Heart left ventricle (tissue), 16 donors: ENCODE measurements at regions not wholly inside any gene's neighbourhood (a gene's known extent, or its start where the extent isn't known, plus 50 kb on each side); places are given as distances from the start of the nearest gene placed in this dataset.

Experiments used
- ATAC-seq, 4 donors: fragments of 200-7000 bp; cut with Tn5 transposase; one replicate each; pipeline ENCODE4 v1.9.1; 2020 to 2022; ENCODE audit warnings: moderate library complexity in 4 of 4, mild to moderate bottlenecking in 3 of 4, moderate number of reproducible peaks in 1 of 4
- DNase-seq, 5 donors: peaks; one replicate each; pipeline ENCODE4 v3.0.0-alpha.2; 2020
- H3K27ac ChIP-seq, 12 donors: fragments of 200-600 bp; sonication (generic) in 4 of 12; one replicate each; pipeline versions ENCODE4 v1.5.0 to v1.8.0; 2016 to 2022; ENCODE audit warnings: mild to moderate bottlenecking in 2 of 12
- H3K27me3 ChIP-seq, 9 donors: fragments of 200-600 bp; sonication (generic) in 2 of 9; one replicate each; pipeline versions ENCODE4 v1.5.1 to v1.8.0; 2016 to 2022; ENCODE audit warnings: mild to moderate bottlenecking in 3 of 9
- H3K36me3 ChIP-seq, 9 donors: fragments of 200-600 bp; sonication (generic) in 2 of 9; one replicate each; pipeline versions ENCODE4 v1.5.0 to v1.8.0; 2018 to 2022; ENCODE audit warnings: mild to moderate bottlenecking in 2 of 9
- H3K4me1 ChIP-seq, 12 donors: fragments of 200-600 bp; sonication (generic) in 4 of 12; one replicate each; pipeline versions ENCODE4 v1.5.0 to v1.8.0; 2016 to 2022; ENCODE audit warnings: mild to moderate bottlenecking in 3 of 12
- H3K4me3 ChIP-seq, 12 donors: fragments of 200-600 bp; sonication (generic) in 4 of 12; one replicate each; pipeline versions ENCODE4 v1.5.0 to v1.8.0; 2017 to 2022; ENCODE audit warnings: mild to moderate bottlenecking in 9 of 12, moderate library complexity in 4 of 12
- H3K9me3 ChIP-seq, 12 donors: fragments of 200-600 bp; sonication (generic) in 4 of 12; one replicate each; pipeline versions ENCODE4 v1.5.0 to v1.8.0; 2016 to 2022; ENCODE audit warnings: mild to moderate bottlenecking in 1 of 12
- CTCF ChIP-seq, 12 donors: fragments of 200-600 bp; sonication (generic) in 4 of 12; IDR thresholded peaks; one replicate each; pipeline versions ENCODE4 v1.5.0 to v1.8.0; 2018 to 2022; ENCODE audit warnings: antibody characterized with exemption in 12 of 12, mild to moderate bottlenecking in 5 of 12
- POLR2A ChIP-seq, 2 donors: fragments of 450-650 bp; IDR thresholded peaks; one replicate each; pipeline ENCODE4 v1.6.1; 2017; ENCODE audit warnings: antibody characterized with exemption in 2 of 2, mild to moderate bottlenecking in 2 of 2, moderate library complexity in 2 of 2
- WGBS, 4 donors: extraction: QIAGEN DNeasy Blood & Tissue Kit in 2 of 4; methylation state at CpG; one replicate each; pipeline versions ENCODE4 v1.1.5 to v1.1.7; 2013 to 2018; 5-methylcytosine and 5-hydroxymethylcytosine counted together
- intact Hi-C, 10 donors: fragments of 100-400 bp; cut with DNase I; formaldehyde crosslinking; loops; one replicate each; pipeline versions ENCODE4 v1.11.1 to v1.14.2; 2022
- donor health status: ischemic (EF 13 %, LVEDD 7.1; RV severe dilation, severe dysfunction).
- donor health status: healthy with polysubstance abuse.
- donor health status: DM: no; HTN: yes; CAD: no.
- donor health status: DM: no; HTN: no; CAD: no.
- donor health status: ischemic (EF 25% LVEDD 6.9; RV normal size, moderate dysfunction).
- donor health status: ischemic (EF 25% LVEDD 5.7; RV mildly dilated, moderate dysfunction).
- donor health status: healthy.
- donor health status: DM: yes; HTN: yes; CAD: no.
- donor health status: ischemic (EF 35%, LVEDD 5.7; RV mildly dilated, moderate dysfunction).
- donor health status: nonischemic (EF 11% LVEDD 7.7; RV severe dilation, severe dysfunction).
- donor health status: DM: yes; HTN: yes; CAD: no.
- donor health status: PGD.
- donor health status: ischemic (EF 29% LVEDD 5.4; RV normal size, mild dysfunction).
- donor health status: nonischemic (EF 23%, LVEDD 6.1; RV moderate dilation, normal function).

DNA sequence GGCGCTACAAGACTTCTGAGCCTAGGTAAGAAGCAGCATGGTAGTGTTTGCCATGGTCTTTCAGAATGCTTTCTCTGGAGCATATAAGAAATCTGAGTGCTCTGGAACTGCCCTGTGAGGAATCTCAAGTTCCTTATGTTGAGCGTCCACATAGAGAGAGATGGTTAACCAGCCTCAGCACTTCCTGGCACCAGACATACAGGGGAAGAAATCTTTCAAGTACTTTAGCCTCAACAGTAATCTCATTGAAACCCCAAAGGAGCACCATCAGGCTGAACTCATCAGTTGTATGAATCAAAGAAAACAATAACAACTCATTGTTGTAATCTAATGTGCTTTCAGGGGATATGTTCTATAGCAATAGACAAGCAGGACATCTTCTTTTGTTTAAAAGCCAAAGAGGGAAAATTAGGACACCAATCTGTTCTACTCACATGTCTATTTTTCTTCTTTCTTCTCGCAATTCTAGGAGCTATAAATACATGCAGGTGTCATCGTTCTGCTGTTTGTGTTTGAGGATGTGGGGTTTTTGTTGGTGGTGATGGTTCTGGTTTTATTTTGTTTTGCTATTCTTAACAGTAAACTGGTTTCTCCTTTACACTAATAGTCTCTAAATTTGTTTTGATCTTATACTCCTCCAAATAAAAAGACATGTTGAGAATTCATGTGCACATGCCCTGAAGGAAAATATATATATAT, 1145.0 kb upstream of the LRRN3 start:
- TF ChIP-seq CTCF (IDR thresholded peaks at IDR 0.05): no peak
- no peak for TF ChIP-seq POLR2A (IDR thresholded peaks at IDR 0.05)
- intact Hi-C loops: no loop called here
- no peaks in the 10 kb centered on the region for H3K4me1 ChIP-seq
- no peaks in the 10 kb centered on the region for H3K27me3 ChIP-seq
- DNase-seq (no peak), ATAC-seq (no peak)
- 81 to 88% (median 86%) methylated on average over 4 of the region's 4 CpGs for WGBS, 4 donors
- H3K36me3 ChIP-seq: no peaks in the 10 kb centered on the region
- H3K9me3 ChIP-seq: peaks cover 0 to 3% (median 0%) of the 10 kb centered on the region in 12 donors
- no peak overlapping the region for H3K4me3 ChIP-seq
- H3K27ac ChIP-seq: no peak overlapping the region

- Histone ChIP-seq H3K4me1 (no peaks in the 10 kb centered on the region), H3K4me3 (no peak overlapping the region), H3K36me3 (no peaks in the 10 kb centered on the region), H3K27ac (no peak overlapping the region), H3K27me3 (no peaks in the 10 kb centered on the region), H3K9me3 (no peaks in the 10 kb centered on the region)
- intact Hi-C loops: no loop called here
- DNase-seq (no peak), ATAC-seq (no peak)
- TF ChIP-seq CTCF (IDR thresholded peaks at IDR 0.05) (no peak), POLR2A (IDR thresholded peaks at IDR 0.05) (no peak)
- WGBS, 4 donors: 70 to 76% (median 73%) methylated on average over 2 of the region's 2 CpGs
Measured at GRCh38 chr7:109950256-109950655, 1140.7 kb upstream of the LRRN3 start.

DNA sequence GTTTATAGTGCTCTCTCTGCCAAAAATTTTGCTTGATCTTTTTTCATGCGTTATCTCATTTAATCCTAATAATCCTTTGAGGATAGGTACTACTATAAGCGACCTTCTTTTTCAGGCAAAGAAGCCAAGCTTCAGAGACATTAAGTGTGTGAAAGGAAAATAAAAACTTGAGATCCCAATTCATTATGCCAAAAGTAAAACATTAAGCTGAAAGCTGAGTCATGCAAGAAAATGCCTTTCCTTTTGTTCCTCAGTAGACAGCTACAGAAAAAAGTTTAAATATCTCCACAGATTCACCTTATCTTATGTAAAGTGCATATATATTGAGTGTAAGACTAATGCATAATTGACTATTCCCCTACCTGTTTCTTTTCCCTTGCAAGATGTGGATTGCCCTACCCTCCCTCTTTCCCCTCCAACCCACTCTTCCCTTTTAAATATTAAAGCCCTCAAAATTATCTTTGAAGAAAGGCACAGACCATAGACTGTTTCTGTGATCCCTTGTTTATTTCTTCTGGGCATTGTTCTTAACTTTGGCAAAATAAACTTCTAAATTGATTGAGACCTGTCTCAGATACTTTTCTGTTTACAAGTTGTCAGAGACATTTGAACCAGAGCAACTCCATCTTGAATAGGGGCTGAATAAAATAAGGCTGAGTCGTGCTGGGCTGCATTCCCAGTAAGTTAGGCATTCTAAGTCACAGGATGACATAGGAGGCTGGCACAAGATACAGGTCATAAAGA, 1139.9 kb upstream of the LRRN3 start:
- Histone ChIP-seq H3K36me3 (no peaks in the 10 kb centered on the region), H3K9me3 (no peaks in the 10 kb centered on the region), H3K4me3 (no peak overlapping the region), H3K27ac (no peak overlapping the region), H3K27me3 (no peaks in the 10 kb centered on the region), H3K4me1 (no peaks in the 10 kb centered on the region)
- DNase-seq (no peak), ATAC-seq (no peak)
- no peak for TF ChIP-seq POLR2A (IDR thresholded peaks at IDR 0.05)
- no peak for TF ChIP-seq CTCF (IDR thresholded peaks at IDR 0.05)
- intact Hi-C loops: no loop called here
- WGBS, 4 donors: 66 to 74% (median 69%) methylated on average over 3 of the region's 3 CpGs

- H3K27ac ChIP-seq: no peak overlapping the region
- DNase-seq (no peak), ATAC-seq (no peak)
- H3K27me3 ChIP-seq: no peaks in the 10 kb centered on the region
- intact Hi-C loops: no loop called here
- no peaks in the 10 kb centered on the region for H3K36me3 ChIP-seq
- no peak overlapping the region for H3K4me3 ChIP-seq
- 78 to 86% (median 82%) methylated on average over 4 of the region's 4 CpGs for WGBS, 4 donors
- no peak for TF ChIP-seq POLR2A (IDR thresholded peaks at IDR 0.05)
- TF ChIP-seq CTCF (IDR thresholded peaks at IDR 0.05): no peak
- no peaks in the 10 kb centered on the region for H3K4me1 ChIP-seq
- no peaks in the 10 kb centered on the region for H3K9me3 ChIP-seq
Measured at GRCh38 chr7:109951565-109951928, 1139.4 kb upstream of the LRRN3 start.
